GM23338 (cell line): ENCODE measurements at regions not wholly inside any gene's neighbourhood (a gene's known extent, or its start where the extent isn't known, plus 50 kb on each side); places are given as distances from the start of the nearest gene placed in this dataset.

Source experiments
- CREB1 ChIP-seq: fragments of 250-450 bp; sonication (Bioruptor Pico); IDR thresholded peaks from 2 replicates; pipeline ENCODE4 v1.5.0; 2020; ENCODE audit warnings: low read depth, mild to moderate bottlenecking, moderate library complexity
- CTCF ChIP-seq, 2 experiments: fragments of 200-600 bp in 1 of 2; sonication (generic) in 1 of 2; conservative IDR thresholded peaks; 2 replicates each; pipeline versions ENCODE4 v1.5.1 to v1.6.1; 2016 to 2017; ENCODE audit warnings: antibody characterized with exemption in 2 of 2, low read depth in 2 of 2, mild to moderate bottlenecking in 2 of 2, moderate library complexity in 1 of 2
- ETS1 ChIP-seq: IDR thresholded peaks from 2 replicates; pipeline ENCODE4 v1.6.1; 2016; ENCODE audit warnings: antibody characterized with exemption
- EZH2 ChIP-seq: fragments of 200-600 bp; sonication (generic); IDR thresholded peaks from one replicate; pipeline ENCODE4 v1.8.0; 2017; ENCODE audit warnings: antibody characterized with exemption, mild to moderate bottlenecking, low read depth; ENCODE audit not compliant: unreplicated experiment
- EZH2phosphoT487 ChIP-seq: fragments of 200-600 bp; sonication (generic); IDR thresholded peaks from one replicate; pipeline ENCODE4 v1.8.1; 2018; ENCODE audit warnings: antibody characterized with exemption; ENCODE audit not compliant: unreplicated experiment
- NANOG ChIP-seq: IDR thresholded peaks from 2 replicates; pipeline ENCODE4 v1.6.1; 2016; ENCODE audit warnings: antibody characterized with exemption, borderline replicate concordance
- POLR2AphosphoS5 ChIP-seq: IDR thresholded peaks from 2 replicates; pipeline ENCODE4 v1.6.1; 2016; ENCODE audit warnings: antibody characterized with exemption, low read depth
- REST ChIP-seq: IDR thresholded peaks from one replicate; pipeline ENCODE4 v1.6.1; 2018; ENCODE audit warnings: antibody characterized with exemption; ENCODE audit not compliant: unreplicated experiment
- STAT1 ChIP-seq: IDR thresholded peaks from one replicate; pipeline ENCODE4 v1.6.1; 2016; ENCODE audit warnings: antibody characterized with exemption; ENCODE audit not compliant: unreplicated experiment
- ZNF114 ChIP-seq: fragments of 250-450 bp; sonication (Bioruptor Pico); IDR thresholded peaks from 2 replicates; pipeline ENCODE4 v1.5.0; 2020; ENCODE audit warnings: mild to moderate bottlenecking, moderate library complexity

- no peak for TF ChIP-seq CTCF (conservative IDR thresholded peaks at IDR 0.05; ENCODE audit: low read depth in 2 of 2)
- no peak for TF ChIP-seq EZH2
- no peak for TF ChIP-seq POLR2AphosphoS5
- no peak for TF ChIP-seq CREB1 (CRISPR knock-in tag)
- TF ChIP-seq REST = no peak
- TF ChIP-seq EZH2phosphoT487 = no peak
- no peak for TF ChIP-seq NANOG
- TF ChIP-seq ETS1 = no peak
- TF ChIP-seq STAT1 = no peak
- TF ChIP-seq ZNF114 (CRISPR knock-in tag) = no peak
These were observed 499.2 kb downstream of the CCER1 start for GRCh38 chr12:90455756-90456155.
